Endothelial cell of umbilical vein (primary cell): ENCODE measurements at regions not wholly inside any gene's neighbourhood (a gene's known extent, or its start where the extent isn't known, plus 50 kb on each side); places are given as distances from the start of the nearest gene placed in this dataset.

ENCODE experiments used
- CTCF ChIP-seq, 2 donors: IDR thresholded peaks; 1 replicate in 1 of 2; 2 replicates in 1 of 2; pipeline ENCODE4 v1.5.1; 2011; ENCODE audit warnings: low read length in 2 of 2, mild to moderate bottlenecking in 2 of 2, moderate library complexity in 2 of 2, control low read depth in 1 of 2, inconsistent platforms in 1 of 2, low read depth in 1 of 2; ENCODE audit not compliant: insufficient read depth in 1 of 2; ENCODE audit errors: extremely low read depth in 1 of 2
- EZH2 ChIP-seq: IDR thresholded peaks from 2 replicates; pipeline ENCODE4 v1.6.1; 2012; ENCODE audit warnings: borderline replicate concordance, low read depth, mild to moderate bottlenecking, moderate library complexity, low read length, inconsistent platforms; ENCODE audit not compliant: severe bottlenecking
- MAX ChIP-seq: IDR thresholded peaks from 2 replicates; pipeline ENCODE4 v1.6.1; 2011; ENCODE audit not compliant: insufficient read depth, insufficient read length
- POLR2AphosphoS5 ChIP-seq: IDR thresholded peaks from 2 replicates; pipeline ENCODE4 v1.6.1; 2012; ENCODE audit warnings: low read depth, mild to moderate bottlenecking, control low read depth, low read length, moderate library complexity; ENCODE audit not compliant: insufficient read depth

- TF ChIP-seq CTCF (IDR thresholded peaks at IDR 0.05; ENCODE audit: extremely low read depth in 1 of 2, insufficient read depth in 1 of 2, low read depth in 1 of 2, low read length in 2 of 2) (no peak), MAX (no peak), POLR2AphosphoS5 (no peak), EZH2 (no peak)
These were observed 150.6 kb downstream of the CCDC59 start for GRCh38 chr12:82207556-82207955.
